Activated CD8-positive, alpha-beta memory T cell treated with anti-CD3 and anti-CD28 coated beads, Interleukin-2, amount 50 U/mL, for 24 hours (primary cell): ENCODE measurements at regions not wholly inside any gene's neighbourhood (a gene's known extent, or its start where the extent isn't known, plus 50 kb on each side); places are given as distances from the start of the nearest gene placed in this dataset.
"Not testable (repeated sequence)": the region's sequence is repeated elsewhere in the genome, so short reads cannot be mapped to it uniquely, and the experiment has no call there.

Source experiments
- DNase-seq: peaks from one replicate; pipeline ENCODE4 v3.0.0-alpha.2; 2020; ENCODE audit errors: extremely low read depth

- DNase-seq = no peak
Observed at GRCh38 chr2:84052043-84052442, 407.0 kb downstream of the SUCLG1 start.

- no peak for DNase-seq
Observed at GRCh38 chr2:84048964-84049363, 410.1 kb downstream of the SUCLG1 start.

GRCh38 chr2:84041506-84041905, 417.6 kb downstream of the SUCLG1 start:
- no peak for DNase-seq

- DNase-seq = no peak
Observed at GRCh38 chr2:84040281-84040680, 418.8 kb downstream of the SUCLG1 start.

GRCh38 chr2:84038866-84039265, 420.2 kb downstream of the SUCLG1 start:
- DNase-seq = no peak

GRCh38 chr2:84033347-84033974, 425.6 kb downstream of the SUCLG1 start:
- DNase-seq = no peak

- DNase-seq = no peak
Observed at GRCh38 chr2:84031312-84032050, 427.6 kb downstream of the SUCLG1 start.

- no peak for DNase-seq
Observed at GRCh38 chr2:84029903-84030575, 429.0 kb downstream of the SUCLG1 start.

- no peak for DNase-seq
Observed at GRCh38 chr2:84026818-84027217, 432.3 kb downstream of the SUCLG1 start.

GRCh38 chr2:84022810-84023431, 436.2 kb downstream of the SUCLG1 start:
- DNase-seq = no peak

- DNase-seq = no peak
Observed at GRCh38 chr2:84017010-84017409, 442.1 kb downstream of the SUCLG1 start.

- no peak for DNase-seq
Observed at GRCh38 chr2:84016183-84016582, 442.9 kb downstream of the SUCLG1 start.

GRCh38 chr2:83997889-83998288, 461.2 kb downstream of the SUCLG1 start:
- no peak for DNase-seq

- DNase-seq = no peak
Observed at GRCh38 chr2:83994633-83995179, 464.4 kb downstream of the SUCLG1 start.

GRCh38 chr2:83993873-83994632, 465.0 kb downstream of the SUCLG1 start:
- DNase-seq = no peak

GRCh38 chr2:83991992-83992391, 467.1 kb downstream of the SUCLG1 start:
- DNase-seq = no peak

GRCh38 chr2:83990636-83991035, 468.4 kb downstream of the SUCLG1 start:
- DNase-seq = no peak

- not testable (repeated sequence) for DNase-seq
Observed at GRCh38 chr2:83976628-83977027, 482.5 kb downstream of the SUCLG1 start.

- no peak for DNase-seq
Observed at GRCh38 chr2:83972128-83972527, 487.0 kb downstream of the SUCLG1 start.

- DNase-seq = no peak
Observed at GRCh38 chr2:83971547-83971946, 487.5 kb downstream of the SUCLG1 start.

- DNase-seq = no peak
Observed at GRCh38 chr2:83970217-83970929, 488.7 kb downstream of the SUCLG1 start.
